Ishikawa (cell line): ENCODE measurements at regions not wholly inside any gene's neighbourhood (a gene's known extent, or its start where the extent isn't known, plus 50 kb on each side); places are given as distances from the start of the nearest gene placed in this dataset.

Experiments used
- CREB1 ChIP-seq: IDR thresholded peaks from 2 replicates; pipeline ENCODE4 v1.6.1; 2012; ENCODE audit warnings: low read depth
- EGR1 ChIP-seq: IDR thresholded peaks from 2 replicates; pipeline ENCODE4 v1.6.1; 2012
- EP300 ChIP-seq: IDR thresholded peaks from 2 replicates; pipeline ENCODE4 v1.6.1; 2012; ENCODE audit warnings: borderline replicate concordance
- FOXM1 ChIP-seq: IDR thresholded peaks from 2 replicates; pipeline ENCODE4 v1.6.1; 2012; ENCODE audit warnings: low read depth, borderline replicate concordance
- MAX ChIP-seq: IDR thresholded peaks from 2 replicates; pipeline ENCODE4 v1.6.1; 2012
- NFIC ChIP-seq: IDR thresholded peaks from 2 replicates; pipeline ENCODE4 v1.6.1; 2012
- RAD21 ChIP-seq: IDR thresholded peaks from 2 replicates; pipeline ENCODE4 v1.6.1; 2012; ENCODE audit warnings: low read depth
- REST ChIP-seq: IDR thresholded peaks from 2 replicates; pipeline ENCODE4 v1.6.1; 2012; ENCODE audit warnings: low read depth, mild to moderate bottlenecking
- TAF1 ChIP-seq: IDR thresholded peaks from 2 replicates; pipeline ENCODE4 v1.6.1; 2012; ENCODE audit warnings: low read depth, mild to moderate bottlenecking
- YY1 ChIP-seq: IDR thresholded peaks from 2 replicates; pipeline ENCODE4 v1.6.1; 2012; ENCODE audit warnings: low read depth
- TF ChIP-seq, protein P1 (sequence below): IDR thresholded peaks from 2 replicates; pipeline ENCODE4 v1.6.1; 2012

DNA sequence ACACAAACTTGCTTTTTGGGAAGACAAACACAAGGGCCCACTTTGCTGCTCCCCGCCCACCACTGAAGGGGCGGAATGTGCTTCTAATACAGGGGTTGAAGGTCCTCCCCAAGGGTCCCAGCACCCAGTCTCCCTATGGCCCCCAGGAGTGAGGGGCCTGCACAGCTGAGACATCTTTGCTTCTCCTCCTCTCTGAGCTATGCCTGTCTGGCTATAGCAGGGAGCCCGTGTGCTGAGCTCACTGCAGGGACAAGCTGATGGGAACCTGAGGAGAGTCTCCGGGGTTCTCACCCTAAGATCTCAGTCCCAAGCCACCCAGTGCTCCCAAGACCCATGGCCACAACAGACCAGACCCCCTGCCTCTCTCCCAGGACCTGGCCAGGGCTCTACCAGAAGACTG, 61.1 kb upstream of the ACAN start:
- TF ChIP-seq RAD21 (no peak), EGR1 (no peak), TAF1 (no peak), MAX (no peak), EP300 (no peak), REST (no peak), YY1 (no peak), FOXM1 (no peak), CREB1 (no peak), NFIC (no peak)
- TF ChIP-seq, protein P1, sequence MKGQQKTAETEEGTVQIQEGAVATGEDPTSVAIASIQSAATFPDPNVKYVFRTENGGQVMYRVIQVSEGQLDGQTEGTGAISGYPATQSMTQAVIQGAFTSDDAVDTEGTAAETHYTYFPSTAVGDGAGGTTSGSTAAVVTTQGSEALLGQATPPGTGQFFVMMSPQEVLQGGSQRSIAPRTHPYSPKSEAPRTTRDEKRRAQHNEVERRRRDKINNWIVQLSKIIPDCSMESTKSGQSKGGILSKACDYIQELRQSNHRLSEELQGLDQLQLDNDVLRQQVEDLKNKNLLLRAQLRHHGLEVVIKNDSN = no peak
